Left ventricle myocardium inferior (tissue), 1 donor: ENCODE measurements at regions not wholly inside any gene's neighbourhood (a gene's known extent, or its start where the extent isn't known, plus 50 kb on each side); places are given as distances from the start of the nearest gene placed in this dataset.

Experiments
- DNase-seq: peaks from one replicate; pipeline ENCODE4 v3.0.0-alpha.2; 2020
- H3K27ac ChIP-seq: fragments of 200-600 bp; replicated peaks from 2 replicates; pipeline ENCODE4 v1.8.0; 2021
- H3K27me3 ChIP-seq: fragments of 200-600 bp; 2 replicates; pipeline ENCODE4 v1.8.0; 2021; ENCODE audit warnings: low read depth
- H3K36me3 ChIP-seq: fragments of 200-600 bp; 2 replicates; pipeline ENCODE4 v1.8.0; 2021
- H3K4me1 ChIP-seq: fragments of 200-600 bp; 2 replicates; pipeline ENCODE4 v1.8.0; 2021
- H3K4me3 ChIP-seq: fragments of 200-600 bp; 2 replicates; pipeline ENCODE4 v1.8.0; 2021; ENCODE audit warnings: mild to moderate bottlenecking, moderate library complexity
- H3K9me3 ChIP-seq: fragments of 200-600 bp; replicated peaks from 2 replicates; pipeline ENCODE4 v1.8.0; 2021
- intact Hi-C: fragments of 100-400 bp; cut with micrococcal nuclease; formaldehyde crosslinking; loops from one replicate; pipeline ENCODE4 v1.11.0; 2022
- TF ChIP-seq, protein P1 (sequence below): fragments of 200-600 bp; IDR thresholded peaks from 2 replicates; pipeline ENCODE4 v1.8.0; 2021; ENCODE audit warnings: antibody characterized with exemption, mild to moderate bottlenecking, borderline replicate concordance
- donor health status: DM: no; HTN: yes; CAD: no; lungs with severe emphysema.

GRCh38 chr14:41374092-41374491, 232.6 kb upstream of the LRFN5 start:
- TF ChIP-seq, protein P1, sequence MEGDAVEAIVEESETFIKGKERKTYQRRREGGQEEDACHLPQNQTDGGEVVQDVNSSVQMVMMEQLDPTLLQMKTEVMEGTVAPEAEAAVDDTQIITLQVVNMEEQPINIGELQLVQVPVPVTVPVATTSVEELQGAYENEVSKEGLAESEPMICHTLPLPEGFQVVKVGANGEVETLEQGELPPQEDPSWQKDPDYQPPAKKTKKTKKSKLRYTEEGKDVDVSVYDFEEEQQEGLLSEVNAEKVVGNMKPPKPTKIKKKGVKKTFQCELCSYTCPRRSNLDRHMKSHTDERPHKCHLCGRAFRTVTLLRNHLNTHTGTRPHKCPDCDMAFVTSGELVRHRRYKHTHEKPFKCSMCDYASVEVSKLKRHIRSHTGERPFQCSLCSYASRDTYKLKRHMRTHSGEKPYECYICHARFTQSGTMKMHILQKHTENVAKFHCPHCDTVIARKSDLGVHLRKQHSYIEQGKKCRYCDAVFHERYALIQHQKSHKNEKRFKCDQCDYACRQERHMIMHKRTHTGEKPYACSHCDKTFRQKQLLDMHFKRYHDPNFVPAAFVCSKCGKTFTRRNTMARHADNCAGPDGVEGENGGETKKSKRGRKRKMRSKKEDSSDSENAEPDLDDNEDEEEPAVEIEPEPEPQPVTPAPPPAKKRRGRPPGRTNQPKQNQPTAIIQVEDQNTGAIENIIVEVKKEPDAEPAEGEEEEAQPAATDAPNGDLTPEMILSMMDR, result no peak

GRCh38 chr14:41362139-41362538, 244.5 kb upstream of the LRFN5 start:
- Histone ChIP-seq H3K27ac (no peak overlapping the region), H3K27me3 (no peaks in the 10 kb centered on the region), H3K36me3 (no peaks in the 10 kb centered on the region), H3K4me3 (no peak overlapping the region), H3K4me1 (no peaks in the 10 kb centered on the region), H3K9me3 (no peaks in the 10 kb centered on the region)
- intact Hi-C loops, result no loop called here
- no peak for DNase-seq
- TF ChIP-seq, protein P1, result no peak

More at GRCh38 chr14:41374092-41374491, 232.6 kb upstream of the LRFN5 start:
- intact Hi-C loops, result no loop called here
- Histone ChIP-seq H3K27ac (no peak overlapping the region), H3K27me3 (no peaks in the 10 kb centered on the region), H3K4me3 (no peak overlapping the region), H3K4me1 (no peaks in the 10 kb centered on the region), H3K36me3 (no peaks in the 10 kb centered on the region), H3K9me3 (peaks cover 21% of the 10 kb centered on the region)
- no peak for DNase-seq

DNA sequence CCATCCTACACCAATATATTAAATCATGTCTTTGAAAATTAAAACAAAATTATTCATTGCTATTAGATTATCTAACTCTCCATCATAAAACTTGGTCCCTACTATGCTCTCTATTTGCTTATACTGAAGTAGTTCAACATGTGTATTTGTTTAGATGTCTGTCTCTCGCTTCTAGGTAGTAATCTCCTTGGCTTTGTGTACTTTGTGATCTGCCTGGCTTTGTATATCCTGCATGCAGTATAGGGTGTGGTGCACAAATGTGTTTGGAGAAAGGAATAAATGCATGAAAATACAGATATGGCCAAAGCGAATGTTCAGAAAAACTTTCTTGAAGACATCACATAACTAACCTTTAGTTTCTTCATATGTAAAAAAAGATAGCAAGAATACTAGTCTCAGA, 246.6 kb upstream of the LRFN5 start:
- intact Hi-C loops, result no loop called here
- H3K4me1 ChIP-seq, result no peaks in the 10 kb centered on the region
- no peak for DNase-seq
- H3K4me3 ChIP-seq, result no peak overlapping the region
- no peaks in the 10 kb centered on the region for H3K36me3 ChIP-seq
- no peaks in the 10 kb centered on the region for H3K9me3 ChIP-seq
- H3K27me3 ChIP-seq, result no peaks in the 10 kb centered on the region
- no peak overlapping the region for H3K27ac ChIP-seq
- TF ChIP-seq, protein P1, result no peak

DNA sequence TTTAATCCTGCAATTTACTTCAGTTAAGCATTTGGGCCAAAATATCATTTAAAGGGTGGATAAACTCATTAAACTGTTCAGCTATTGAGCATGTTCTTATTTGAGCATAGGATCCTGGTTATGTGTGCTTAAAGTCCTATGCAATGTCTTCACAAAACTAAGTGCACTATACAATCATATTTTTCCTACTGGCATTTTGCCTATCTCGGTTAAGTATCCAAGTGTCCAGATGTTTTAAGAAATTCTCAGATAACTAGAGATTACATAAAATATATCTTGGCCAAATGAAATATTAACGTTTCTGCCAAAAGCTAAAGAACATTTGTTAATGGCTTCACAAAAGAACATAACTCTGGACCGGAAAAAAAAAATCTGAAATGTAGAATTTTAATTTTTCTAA, 250.8 kb upstream of the LRFN5 start:
- H3K9me3 ChIP-seq, result no peaks in the 10 kb centered on the region
- H3K36me3 ChIP-seq, result no peaks in the 10 kb centered on the region
- no peak for DNase-seq
- no peak overlapping the region for H3K4me3 ChIP-seq
- TF ChIP-seq, protein P1, result no peak
- no peaks in the 10 kb centered on the region for H3K27me3 ChIP-seq
- no peaks in the 10 kb centered on the region for H3K4me1 ChIP-seq
- intact Hi-C loops, result no loop called here
- no peak overlapping the region for H3K27ac ChIP-seq

DNA sequence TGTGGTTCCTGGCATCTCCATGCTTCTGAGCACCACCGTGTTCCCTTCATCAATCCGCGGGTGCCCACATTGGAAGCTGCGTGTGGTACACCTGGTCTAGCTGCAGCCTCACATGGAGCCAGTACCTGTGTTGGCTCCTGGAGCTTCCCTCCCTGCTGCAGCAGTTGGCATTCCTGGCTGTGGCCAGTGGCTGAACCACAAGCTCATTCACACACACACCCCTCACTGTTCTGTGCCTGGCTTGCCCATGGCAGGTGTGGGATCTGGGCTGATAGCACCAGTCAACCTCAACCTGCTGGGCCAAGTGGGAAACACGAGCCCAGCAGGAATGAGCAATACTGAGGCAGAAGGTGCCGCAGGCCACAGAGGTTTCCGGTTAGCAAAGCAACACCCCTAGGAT, 256.2 kb upstream of the LRFN5 start:
- no peak overlapping the region for H3K4me3 ChIP-seq
- no peak overlapping the region for H3K27ac ChIP-seq
- H3K36me3 ChIP-seq, result no peaks in the 10 kb centered on the region
- no peaks in the 10 kb centered on the region for H3K9me3 ChIP-seq
- H3K4me1 ChIP-seq, result no peaks in the 10 kb centered on the region
- H3K27me3 ChIP-seq, result no peaks in the 10 kb centered on the region
- DNase-seq, result no peak
- TF ChIP-seq, protein P1, result no peak
- intact Hi-C loops, result no loop called here
